GM23338 (cell line): ENCODE measurements at regions not wholly inside any gene's neighbourhood (a gene's known extent, or its start where the extent isn't known, plus 50 kb on each side); places are given as distances from the start of the nearest gene placed in this dataset.

Source experiments
- ATAC-seq: fragments of 200-7000 bp; cut with Tn5 transposase; 3 replicates; pipeline ENCODE4 v1.9.1; 2020
- DNase-seq: peaks from one replicate; pipeline ENCODE4 v3.0.0-alpha.2; 2015; ENCODE audit warnings: low spot score
- H2AFZ ChIP-seq: fragments of 200-600 bp; sonication (generic); 2 replicates; pipeline ENCODE4 v1.8.0; 2016; ENCODE audit warnings: antibody characterized with exemption, mild to moderate bottlenecking, moderate library complexity
- H3F3A ChIP-seq: fragments of 200-600 bp; sonication (generic); replicated peaks from 2 replicates; pipeline ENCODE4 v1.8.0; 2017; ENCODE audit warnings: antibody characterized with exemption, mixed run types, low read depth
- H3K27ac ChIP-seq: fragments of 200-600 bp; sonication (generic); 2 replicates; pipeline ENCODE4 v1.6.1; 2016; ENCODE audit warnings: low read depth
- H3K27me3 ChIP-seq: fragments of 200-600 bp; sonication (generic); 2 replicates; pipeline ENCODE4 v1.8.0; 2016; ENCODE audit warnings: mild to moderate bottlenecking, mixed run types, moderate library complexity; ENCODE audit not compliant: insufficient read depth
- H3K36me3 ChIP-seq: fragments of 200-600 bp; sonication (generic); 2 replicates; pipeline ENCODE4 v1.8.0; 2016; ENCODE audit warnings: mild to moderate bottlenecking; ENCODE audit not compliant: insufficient read depth
- H3K4me1 ChIP-seq: fragments of 200-600 bp; sonication (generic); 2 replicates; pipeline ENCODE4 v1.8.0; 2016; ENCODE audit warnings: mild to moderate bottlenecking, moderate library complexity; ENCODE audit not compliant: insufficient read depth
- H3K4me2 ChIP-seq: fragments of 200-600 bp; sonication (generic); 2 replicates; pipeline ENCODE4 v1.7.1; 2017; ENCODE audit warnings: mixed run types
- H3K4me3 ChIP-seq: fragments of 200-600 bp; sonication (generic); 2 replicates; pipeline ENCODE4 v1.6.1; 2016; ENCODE audit warnings: mixed run types
- H3K79me2 ChIP-seq: fragments of 200-600 bp; sonication (generic); replicated peaks from 2 replicates; pipeline ENCODE4 v1.8.0; 2017; ENCODE audit warnings: mild to moderate bottlenecking; ENCODE audit not compliant: insufficient read depth
- H3K9me2 ChIP-seq: fragments of 200-600 bp; sonication (generic); 2 replicates; pipeline ENCODE4 v1.8.0; 2017; ENCODE audit not compliant: insufficient read depth
- H4K20me1 ChIP-seq: fragments of 200-600 bp; sonication (generic); replicated peaks from 2 replicates; pipeline ENCODE4 v1.8.0; 2017; ENCODE audit warnings: mild to moderate bottlenecking; ENCODE audit not compliant: insufficient read depth
- H3K27ac Mint-ChIP-seq: 2 replicates; pipeline ENCODE4 v1.8.0; 2020; ENCODE audit warnings: inconsistent platforms, mild to moderate bottlenecking, moderate library complexity, mixed read lengths
- H3K27me3 Mint-ChIP-seq: 3 replicates; pipeline ENCODE4 v1.8.0; 2022; ENCODE audit warnings: low read depth, mild to moderate bottlenecking, moderate library complexity, mixed read lengths, inconsistent platforms; ENCODE audit not compliant: insufficient read depth, poor library complexity
- H3K36me3 Mint-ChIP-seq: 3 replicates; pipeline ENCODE4 v1.8.0; 2021; ENCODE audit warnings: low read depth, mild to moderate bottlenecking, inconsistent platforms, moderate library complexity, mixed read lengths
- H3K4me1 Mint-ChIP-seq: 3 replicates; pipeline ENCODE4 v1.8.0; 2020; ENCODE audit warnings: mild to moderate bottlenecking, inconsistent platforms, mixed read lengths
- H3K4me3 Mint-ChIP-seq: 3 replicates; pipeline ENCODE4 v1.8.0; 2021; ENCODE audit warnings: moderate library complexity, mild to moderate bottlenecking, inconsistent platforms, mixed read lengths
- H3K9me3 Mint-ChIP-seq: 3 replicates; pipeline ENCODE4 v1.8.0; 2020; ENCODE audit warnings: moderate library complexity, mild to moderate bottlenecking, inconsistent platforms, mixed read lengths
- CREB1 ChIP-seq: fragments of 250-450 bp; sonication (Bioruptor Pico); IDR thresholded peaks from 2 replicates; pipeline ENCODE4 v1.5.0; 2020; ENCODE audit warnings: low read depth, mild to moderate bottlenecking, moderate library complexity
- ETS1 ChIP-seq: IDR thresholded peaks from 2 replicates; pipeline ENCODE4 v1.6.1; 2016; ENCODE audit warnings: antibody characterized with exemption
- EZH2 ChIP-seq: fragments of 200-600 bp; sonication (generic); IDR thresholded peaks from one replicate; pipeline ENCODE4 v1.8.0; 2017; ENCODE audit warnings: antibody characterized with exemption, mild to moderate bottlenecking, low read depth; ENCODE audit not compliant: unreplicated experiment
- EZH2phosphoT487 ChIP-seq: fragments of 200-600 bp; sonication (generic); IDR thresholded peaks from one replicate; pipeline ENCODE4 v1.8.1; 2018; ENCODE audit warnings: antibody characterized with exemption; ENCODE audit not compliant: unreplicated experiment
- POLR2AphosphoS5 ChIP-seq: IDR thresholded peaks from 2 replicates; pipeline ENCODE4 v1.6.1; 2016; ENCODE audit warnings: antibody characterized with exemption, low read depth
- REST ChIP-seq: IDR thresholded peaks from one replicate; pipeline ENCODE4 v1.6.1; 2018; ENCODE audit warnings: antibody characterized with exemption; ENCODE audit not compliant: unreplicated experiment
- STAT1 ChIP-seq: IDR thresholded peaks from one replicate; pipeline ENCODE4 v1.6.1; 2016; ENCODE audit warnings: antibody characterized with exemption; ENCODE audit not compliant: unreplicated experiment
- ZNF114 ChIP-seq: fragments of 250-450 bp; sonication (Bioruptor Pico); IDR thresholded peaks from 2 replicates; pipeline ENCODE4 v1.5.0; 2020; ENCODE audit warnings: mild to moderate bottlenecking, moderate library complexity
- ZNF462 ChIP-seq: fragments of 250-450 bp; sonication (Bioruptor Pico); IDR thresholded peaks from 2 replicates; pipeline ENCODE4 v1.5.0; 2020; ENCODE audit warnings: mild to moderate bottlenecking, moderate library complexity

DNA sequence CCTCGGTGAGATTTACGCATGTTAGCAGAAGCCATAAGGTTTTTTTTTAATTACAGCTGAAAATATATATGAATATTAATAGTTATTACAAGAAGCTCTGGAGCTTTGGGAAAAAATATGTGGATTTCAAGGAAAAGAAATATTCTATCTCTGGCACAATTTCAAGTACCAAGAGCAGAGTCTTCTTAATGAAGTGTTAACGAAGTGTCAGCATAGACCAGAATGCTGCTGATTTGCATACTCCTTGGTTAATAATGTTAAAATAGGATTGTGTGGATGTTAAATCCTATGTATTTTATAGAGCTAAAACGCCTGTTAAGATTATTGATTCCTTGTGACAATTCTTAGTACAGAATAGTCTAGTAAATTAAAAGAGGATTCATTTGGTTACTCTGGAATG lies 57.0 kb upstream of the FAT3 start:
- no peak overlapping the region for H3K4me3 Mint-ChIP-seq
- no peaks in the 10 kb centered on the region for H4K20me1 ChIP-seq
- no peaks in the 10 kb centered on the region for H3K79me2 ChIP-seq
- H3K4me2 ChIP-seq: no peak overlapping the region
- no peak overlapping the region for H3K27ac Mint-ChIP-seq
- ATAC-seq (no peak), DNase-seq (no peak)
- H3K36me3 ChIP-seq: peaks cover 8% of the 10 kb centered on the region
- no peaks in the 10 kb centered on the region for H3K4me1 ChIP-seq
- no peak overlapping the region for H3K4me3 ChIP-seq
- H3K27me3 ChIP-seq: no peaks in the 10 kb centered on the region
- no peaks in the 10 kb centered on the region for H3F3A ChIP-seq
- H3K27me3 Mint-ChIP-seq: no peaks in the 10 kb centered on the region
- TF ChIP-seq POLR2AphosphoS5: no peak
- no peak for TF ChIP-seq CREB1 (CRISPR knock-in tag)
- H3K9me3 Mint-ChIP-seq: peaks cover 18% of the 10 kb centered on the region
- H3K4me1 Mint-ChIP-seq: no peaks in the 10 kb centered on the region; the same call in 1 of the 3 replicates
- no peak overlapping the region for H3K27ac ChIP-seq
- no peak overlapping the region for H2AFZ ChIP-seq
- H3K9me2 ChIP-seq: no peaks in the 10 kb centered on the region
- H3K36me3 Mint-ChIP-seq: peaks cover 17% of the 10 kb centered on the region

GRCh38 chr11:92166335-92166734 lies 58.3 kb upstream of the FAT3 start:
- H3K9me3 Mint-ChIP-seq: peaks cover 18% of the 10 kb centered on the region
- no peak for ATAC-seq

More at GRCh38 chr11:92166335-92166734, 58.3 kb upstream of the FAT3 start:
- no peaks in the 10 kb centered on the region for H3F3A ChIP-seq
- H3K27ac ChIP-seq: no peak overlapping the region
- Mint-ChIP-seq H3K27ac (no peak overlapping the region), H3K27me3 (no peaks in the 10 kb centered on the region), H3K4me1 (no peaks in the 10 kb centered on the region; the same call in 1 of the 3 replicates), H3K36me3 (peaks cover 17% of the 10 kb centered on the region), H3K4me3 (no peak overlapping the region)
- H3K36me3 ChIP-seq: peaks cover 8% of the 10 kb centered on the region
- no peaks in the 10 kb centered on the region for H4K20me1 ChIP-seq
- TF ChIP-seq EZH2: no peak
- TF ChIP-seq ETS1: no peak
- TF ChIP-seq ZNF114: no peak
- no peak for TF ChIP-seq ZNF462 (CRISPR knock-in tag)
- TF ChIP-seq REST: no peak
- TF ChIP-seq STAT1: no peak
- no peak for TF ChIP-seq EZH2phosphoT487
- no peak for TF ChIP-seq POLR2AphosphoS5
- no peak for TF ChIP-seq CREB1 (CRISPR knock-in tag)
- H2AFZ ChIP-seq: peak overlapping the region; percentile 61; the same call in 1 of the 2 replicates
- H3K27me3 ChIP-seq: no peaks in the 10 kb centered on the region
- no peaks in the 10 kb centered on the region for H3K4me1 ChIP-seq
- H3K4me3 ChIP-seq: no peak overlapping the region
- H3K79me2 ChIP-seq: no peaks in the 10 kb centered on the region
- no peak overlapping the region for H3K4me2 ChIP-seq
- no peak for DNase-seq
- no peaks in the 10 kb centered on the region for H3K9me2 ChIP-seq
